Epithelial cell of prostate (primary cell): ENCODE measurements at regions not wholly inside any gene's neighbourhood (a gene's known extent, or its start where the extent isn't known, plus 50 kb on each side); places are given as distances from the start of the nearest gene placed in this dataset.
"Not testable (repeated sequence)": the region's sequence is repeated elsewhere in the genome, so short reads cannot be mapped to it uniquely, and the experiment has no call there.

Source experiments
- DNase-seq: peaks from one replicate; pipeline ENCODE4 v3.0.0-alpha.2; 2011; ENCODE audit warnings: low read depth, low spot score
- H3K27ac ChIP-seq: fragments of 450-650 bp; 2 replicates; pipeline ENCODE4 v1.5.1; 2017; ENCODE audit warnings: mild to moderate bottlenecking

- no peak for DNase-seq
- no peak overlapping the region for H3K27ac ChIP-seq
Observed at GRCh38 chr6:40163924-40164323, 229.7 kb upstream of the MOCS1 start.

DNA sequence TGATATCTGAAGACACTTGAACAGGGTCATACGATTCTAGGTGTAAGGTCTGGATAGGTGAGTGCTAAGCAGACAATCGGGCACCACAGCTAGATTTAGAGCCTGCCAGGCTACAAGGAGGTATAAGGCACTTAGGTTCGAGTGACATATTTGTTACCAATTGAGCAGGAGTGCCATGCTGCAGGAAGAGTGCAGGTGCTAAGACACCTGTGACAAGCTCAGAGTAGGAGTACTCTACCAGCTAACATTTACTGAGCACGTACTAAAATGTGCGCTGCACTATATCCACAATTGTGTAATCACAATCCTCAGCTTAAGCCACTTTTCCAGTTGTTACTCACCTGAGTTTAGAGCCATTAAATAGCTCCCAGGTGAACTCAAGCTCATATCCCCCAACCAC, 227.8 kb upstream of the MOCS1 start:
- no peak for DNase-seq
- no peak overlapping the region for H3K27ac ChIP-seq

DNA sequence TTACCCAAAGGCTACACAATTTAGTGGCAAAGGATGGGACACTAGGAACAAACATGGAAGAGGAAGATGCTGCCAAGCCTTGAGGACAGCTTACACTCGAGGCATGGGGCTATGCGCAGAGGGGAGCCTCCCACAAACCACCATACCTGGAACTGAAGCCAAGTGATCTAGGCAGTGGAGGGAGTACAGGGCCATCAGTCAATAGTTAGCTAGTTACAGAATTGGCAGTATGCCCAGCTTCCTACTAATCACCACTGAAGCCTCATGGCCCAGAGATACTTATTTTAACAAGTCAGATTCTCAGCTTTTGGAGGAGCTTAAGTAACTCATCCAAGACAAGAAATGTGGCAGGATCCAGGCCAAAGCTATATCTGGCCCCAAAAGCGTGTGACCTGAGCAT, 226.6 kb upstream of the MOCS1 start:
- H3K27ac ChIP-seq: no peak overlapping the region
- DNase-seq: no peak

DNA sequence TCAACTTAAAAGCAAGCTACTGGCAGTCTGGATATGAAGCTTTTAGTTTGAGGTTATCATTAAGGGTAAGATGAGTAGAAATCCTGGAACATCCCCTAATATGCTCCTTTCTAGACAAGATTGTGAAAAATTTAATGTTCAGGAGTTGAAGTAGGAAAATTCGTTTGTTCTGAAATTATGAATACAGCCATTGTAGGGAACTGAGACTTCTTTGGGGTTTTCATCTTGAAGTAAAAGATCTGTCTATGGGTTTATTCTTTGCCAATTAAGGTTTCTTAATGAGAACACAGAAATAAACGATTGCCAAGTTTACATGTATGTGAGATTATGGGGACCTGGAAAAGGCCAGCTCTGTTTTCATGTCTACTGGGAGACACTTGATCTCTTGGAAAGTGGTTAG, 225.6 kb upstream of the MOCS1 start:
- no peak for DNase-seq
- H3K27ac ChIP-seq: no peak overlapping the region

- no peak overlapping the region for H3K27ac ChIP-seq
- DNase-seq: no peak
Observed at GRCh38 chr6:40152701-40153436, 218.6 kb upstream of the MOCS1 start.

- H3K27ac ChIP-seq: no peak overlapping the region
- no peak for DNase-seq
Observed at GRCh38 chr6:40152196-40152595, 217.9 kb upstream of the MOCS1 start.

GRCh38 chr6:40148882-40149573, 214.8 kb upstream of the MOCS1 start:
- H3K27ac ChIP-seq: no peak overlapping the region
- no peak for DNase-seq

- DNase-seq: no peak
Observed at GRCh38 chr6:40146902-40147301, 212.6 kb upstream of the MOCS1 start.

GRCh38 chr6:40139447-40139846, 205.2 kb upstream of the MOCS1 start:
- no peak overlapping the region for H3K27ac ChIP-seq
- no peak for DNase-seq

More at GRCh38 chr6:40146902-40147301, 212.6 kb upstream of the MOCS1 start:
- H3K27ac ChIP-seq: no peak overlapping the region

GRCh38 chr6:40138273-40138720, 204.0 kb upstream of the MOCS1 start:
- DNase-seq: no peak
- H3K27ac ChIP-seq: no peak overlapping the region

DNA sequence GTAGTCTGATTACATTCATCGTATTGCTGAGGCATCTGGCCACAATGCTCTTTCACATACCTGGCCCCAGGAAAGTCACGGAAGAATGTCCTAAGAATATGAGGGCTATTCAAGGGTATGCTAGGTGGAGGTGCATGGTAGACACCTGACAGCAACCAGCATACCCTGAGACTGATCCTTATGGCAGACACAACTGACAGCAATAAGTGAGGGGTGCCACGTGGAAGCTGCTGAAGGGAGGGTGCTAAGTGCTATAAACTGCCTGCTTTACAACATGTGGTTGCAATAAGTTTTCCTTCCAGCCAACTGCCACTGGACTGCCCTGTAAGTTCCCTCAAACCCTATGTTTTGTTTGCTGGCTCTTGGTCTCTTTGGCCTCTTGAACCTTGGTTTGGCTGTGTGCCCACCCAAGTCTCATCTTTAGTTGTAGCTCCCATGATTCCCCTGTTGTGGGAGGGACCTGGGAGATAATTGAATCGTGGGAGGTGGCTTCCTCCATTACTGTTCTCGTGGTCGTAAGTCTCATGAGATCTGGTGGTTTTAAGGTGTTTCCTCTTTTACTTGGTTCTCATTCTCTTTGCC, 201.3 kb upstream of the MOCS1 start:
- DNase-seq: no peak
- no peak overlapping the region for H3K27ac ChIP-seq

- not testable (repeated sequence) for DNase-seq, H3K27ac ChIP-seq
Observed at GRCh38 chr6:40133981-40134380, 199.7 kb upstream of the MOCS1 start.

DNA sequence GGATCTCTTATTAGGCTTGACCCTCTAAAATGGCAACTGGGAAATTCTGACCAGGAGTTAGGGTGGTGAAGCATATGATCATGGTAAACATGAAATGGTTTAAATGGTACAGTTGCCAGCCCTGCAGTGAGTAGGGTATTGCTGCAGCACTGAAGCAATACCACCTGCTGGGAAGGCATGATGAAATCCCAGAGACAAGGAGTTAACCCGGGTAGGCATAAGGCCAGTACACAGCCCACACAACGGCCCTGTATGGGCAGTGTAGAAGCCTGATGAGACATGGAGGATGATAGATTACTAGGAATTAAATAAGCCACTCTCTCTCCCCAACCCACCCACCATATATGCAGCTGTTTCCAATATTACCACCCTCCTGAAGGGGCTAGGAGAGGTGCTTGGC, 197.4 kb upstream of the MOCS1 start:
- DNase-seq: no peak
- no peak overlapping the region for H3K27ac ChIP-seq

DNA sequence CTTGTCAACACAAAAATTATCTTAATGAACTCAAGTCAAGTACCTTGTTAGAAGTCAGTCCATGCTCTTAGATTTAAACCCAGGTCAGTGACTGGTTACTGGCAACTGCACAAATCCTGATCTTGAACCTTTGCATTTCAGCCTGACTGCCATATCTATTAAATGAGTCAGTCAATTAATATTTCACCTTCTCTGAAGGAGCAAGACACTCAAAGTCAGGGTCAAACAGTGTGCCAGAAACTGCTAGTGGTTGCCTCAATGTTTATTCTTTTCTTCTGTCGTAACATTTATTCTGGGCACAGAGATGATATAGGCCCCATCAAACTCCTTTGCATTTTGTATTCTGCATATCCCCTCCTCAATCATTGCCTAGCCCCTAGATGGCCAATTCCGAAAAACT, 193.9 kb upstream of the MOCS1 start:
- no peak for DNase-seq
- no peak overlapping the region for H3K27ac ChIP-seq

- DNase-seq: no peak
- no peak overlapping the region for H3K27ac ChIP-seq
Observed at GRCh38 chr6:40125680-40126394, 191.6 kb upstream of the MOCS1 start.

DNA sequence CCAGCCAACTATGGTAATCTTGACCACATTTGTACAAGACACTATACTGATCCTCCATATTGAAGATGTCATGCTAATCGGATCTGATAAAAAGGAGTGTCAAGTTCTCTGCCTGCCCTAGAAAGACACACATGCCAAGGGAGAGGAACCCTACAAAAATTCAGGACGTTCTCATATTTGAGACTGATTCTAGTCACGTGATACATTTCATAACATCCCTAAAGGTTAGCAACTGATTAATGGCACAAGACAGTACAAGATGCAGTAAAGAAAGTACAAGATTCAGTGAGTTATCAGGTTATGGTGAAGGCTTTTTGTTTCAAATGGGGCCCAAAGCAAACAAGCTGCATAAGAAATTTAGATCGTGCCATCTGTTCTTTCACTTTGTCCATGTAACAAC, 190.7 kb upstream of the MOCS1 start:
- no peak overlapping the region for H3K27ac ChIP-seq
- DNase-seq: no peak

DNA sequence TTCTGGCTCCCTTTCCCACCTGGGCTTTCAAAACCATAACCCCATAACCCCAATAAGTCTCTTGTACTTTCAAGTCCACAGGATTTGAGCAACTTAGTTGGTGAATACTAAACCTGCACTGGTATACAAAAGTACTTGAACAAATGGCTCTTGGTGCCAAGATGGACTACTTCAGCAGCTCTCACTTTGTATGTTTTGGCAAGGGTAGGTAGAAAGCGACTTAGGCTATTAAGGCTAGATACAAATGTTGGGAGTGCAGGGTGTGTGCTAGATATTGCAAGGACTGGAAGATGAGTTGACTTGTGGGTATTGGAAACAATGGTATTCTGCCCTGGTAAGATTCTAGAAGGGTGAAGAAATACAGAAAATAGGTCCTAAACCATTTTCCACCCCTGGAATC, 182.6 kb upstream of the MOCS1 start:
- H3K27ac ChIP-seq: no peak overlapping the region
- no peak for DNase-seq

DNA sequence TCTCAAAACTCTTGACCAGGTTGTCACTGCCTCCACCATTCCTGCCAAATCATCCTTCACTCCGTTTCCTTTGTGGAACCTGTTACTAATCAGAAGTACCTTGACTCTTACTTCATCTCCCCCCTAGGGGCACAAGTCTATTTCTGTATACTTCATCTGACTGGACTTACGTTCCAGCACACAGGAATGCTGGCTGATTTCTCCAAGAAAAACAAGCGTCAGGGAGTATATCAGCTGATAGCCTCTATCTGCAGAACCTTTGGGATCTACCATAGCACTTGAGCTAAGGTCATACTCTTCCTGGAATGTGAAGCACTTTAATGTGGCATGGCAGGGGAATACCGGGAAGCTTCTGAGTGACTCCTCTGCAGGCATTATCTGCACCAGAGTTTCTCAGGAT, 178.1 kb upstream of the MOCS1 start:
- no peak overlapping the region for H3K27ac ChIP-seq
- DNase-seq: no peak

DNA sequence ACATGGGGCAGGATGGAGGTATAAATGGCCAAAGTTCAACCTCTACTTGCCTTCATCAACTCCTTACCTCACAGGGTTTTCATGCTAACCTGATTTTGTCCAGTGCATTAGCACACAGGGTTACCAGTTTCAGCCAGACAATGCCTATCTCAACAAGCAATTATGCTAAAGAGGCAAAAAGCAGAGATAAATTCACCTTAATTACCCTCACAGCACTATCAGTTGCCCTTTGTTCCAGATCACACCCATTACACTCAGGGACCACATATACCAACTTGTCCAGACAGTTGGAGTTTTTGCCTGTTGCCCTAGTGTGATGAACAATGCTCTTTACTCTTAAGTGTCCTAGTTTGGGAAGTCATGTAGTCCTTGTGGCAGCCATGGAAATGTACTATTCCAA, 174.5 kb upstream of the MOCS1 start:
- no peak for DNase-seq

GRCh38 chr6:40106840-40107239, 172.6 kb upstream of the MOCS1 start:
- H3K27ac ChIP-seq: no peak overlapping the region
- no peak for DNase-seq

More for the DNA sequence above, 174.5 kb upstream of the MOCS1 start:
- no peak overlapping the region for H3K27ac ChIP-seq

DNA sequence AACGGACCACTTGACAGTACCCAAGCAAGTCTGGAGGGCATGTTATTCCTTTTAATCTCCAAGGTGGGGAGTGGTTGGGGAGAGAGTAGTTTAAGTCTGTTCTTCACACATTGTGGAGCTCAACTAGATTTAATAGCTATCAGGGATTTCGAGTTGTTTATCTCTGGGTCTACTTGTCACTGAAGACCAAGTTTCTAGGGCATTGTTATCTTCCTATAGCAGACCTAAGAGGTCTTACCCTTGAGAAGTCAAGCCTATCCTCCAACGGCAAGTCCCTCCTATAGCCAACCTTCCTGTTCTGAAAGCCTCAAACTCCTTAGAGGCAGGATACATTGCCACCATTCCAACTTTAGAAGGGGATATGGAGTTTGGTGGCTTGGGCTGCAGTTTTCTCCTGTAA, 164.5 kb upstream of the MOCS1 start:
- no peak for DNase-seq
- H3K27ac ChIP-seq: no peak overlapping the region
